HL-60 (cell line): ENCODE measurements at regions not wholly inside any gene's neighbourhood (a gene's known extent, or its start where the extent isn't known, plus 50 kb on each side); places are given as distances from the start of the nearest gene placed in this dataset.

Experiments
- DNase-seq, 2 experiments: peaks; one replicate each; pipeline ENCODE4 v3.0.0-alpha.2; 2010 to 2020; ENCODE audit warnings: low read depth in 1 of 2, low spot score in 1 of 2
- H3K27ac ChIP-seq: fragments of 250-450 bp; sonication (Bioruptor Pico); replicated peaks from 2 replicates; pipeline ENCODE4 v1.5.1; 2020; ENCODE audit warnings: mild to moderate bottlenecking, moderate library complexity
- H3K27me3 ChIP-seq: fragments of 250-450 bp; sonication (Bioruptor Pico); 2 replicates; pipeline ENCODE4 v1.5.1; 2021; ENCODE audit warnings: mild to moderate bottlenecking, moderate library complexity; ENCODE audit not compliant: insufficient read depth, poor library complexity, severe bottlenecking
- H3K4me3 ChIP-seq: replicated peaks from 2 replicates; pipeline ENCODE4 v1.5.1; 2011; ENCODE audit warnings: mild to moderate bottlenecking, control low read depth, low read length; ENCODE audit not compliant: insufficient read depth
- CTCF ChIP-seq: IDR thresholded peaks from one replicate; pipeline ENCODE4 v1.5.1; 2011; ENCODE audit warnings: low read length, control low read depth, inconsistent platforms; ENCODE audit not compliant: insufficient read depth
- GABPA ChIP-seq: IDR thresholded peaks from 2 replicates; pipeline ENCODE4 v1.6.1; 2012; ENCODE audit warnings: low read depth
- POLR2AphosphoS5 ChIP-seq: IDR thresholded peaks from 2 replicates; pipeline ENCODE4 v1.6.1; 2012; ENCODE audit warnings: low read depth
- SPI1 ChIP-seq: IDR thresholded peaks from 2 replicates; pipeline ENCODE4 v1.6.1; 2012; ENCODE audit warnings: low read depth, mild to moderate bottlenecking, borderline replicate concordance
- TF ChIP-seq, protein P1 (sequence below): IDR thresholded peaks from 2 replicates; pipeline ENCODE4 v1.6.1; 2012; ENCODE audit warnings: low read depth; ENCODE audit not compliant: insufficient replicate concordance

GRCh38 chr11:33520112-33520511 lies 180.5 kb downstream of the C11orf91 start:
- TF ChIP-seq GABPA (no peak), SPI1 (peak; percentile 54; the same call in 1 of the 2 replicates)

GRCh38 chr11:33515347-33515746 lies 185.3 kb downstream of the C11orf91 start:
- no peak overlapping the region for H3K4me3 ChIP-seq
- no peaks in the 10 kb centered on the region for H3K27me3 ChIP-seq
- H3K27ac ChIP-seq: no peak overlapping the region
- DNase-seq: no peak
- TF ChIP-seq GABPA: no peak
- no peak for TF ChIP-seq POLR2AphosphoS5
- TF ChIP-seq, protein P1, sequence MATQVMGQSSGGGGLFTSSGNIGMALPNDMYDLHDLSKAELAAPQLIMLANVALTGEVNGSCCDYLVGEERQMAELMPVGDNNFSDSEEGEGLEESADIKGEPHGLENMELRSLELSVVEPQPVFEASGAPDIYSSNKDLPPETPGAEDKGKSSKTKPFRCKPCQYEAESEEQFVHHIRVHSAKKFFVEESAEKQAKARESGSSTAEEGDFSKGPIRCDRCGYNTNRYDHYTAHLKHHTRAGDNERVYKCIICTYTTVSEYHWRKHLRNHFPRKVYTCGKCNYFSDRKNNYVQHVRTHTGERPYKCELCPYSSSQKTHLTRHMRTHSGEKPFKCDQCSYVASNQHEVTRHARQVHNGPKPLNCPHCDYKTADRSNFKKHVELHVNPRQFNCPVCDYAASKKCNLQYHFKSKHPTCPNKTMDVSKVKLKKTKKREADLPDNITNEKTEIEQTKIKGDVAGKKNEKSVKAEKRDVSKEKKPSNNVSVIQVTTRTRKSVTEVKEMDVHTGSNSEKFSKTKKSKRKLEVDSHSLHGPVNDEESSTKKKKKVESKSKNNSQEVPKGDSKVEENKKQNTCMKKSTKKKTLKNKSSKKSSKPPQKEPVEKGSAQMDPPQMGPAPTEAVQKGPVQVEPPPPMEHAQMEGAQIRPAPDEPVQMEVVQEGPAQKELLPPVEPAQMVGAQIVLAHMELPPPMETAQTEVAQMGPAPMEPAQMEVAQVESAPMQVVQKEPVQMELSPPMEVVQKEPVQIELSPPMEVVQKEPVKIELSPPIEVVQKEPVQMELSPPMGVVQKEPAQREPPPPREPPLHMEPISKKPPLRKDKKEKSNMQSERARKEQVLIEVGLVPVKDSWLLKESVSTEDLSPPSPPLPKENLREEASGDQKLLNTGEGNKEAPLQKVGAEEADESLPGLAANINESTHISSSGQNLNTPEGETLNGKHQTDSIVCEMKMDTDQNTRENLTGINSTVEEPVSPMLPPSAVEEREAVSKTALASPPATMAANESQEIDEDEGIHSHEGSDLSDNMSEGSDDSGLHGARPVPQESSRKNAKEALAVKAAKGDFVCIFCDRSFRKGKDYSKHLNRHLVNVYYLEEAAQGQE: no peak
- no peak for TF ChIP-seq SPI1
- no peak for TF ChIP-seq CTCF

More at GRCh38 chr11:33520112-33520511, 180.5 kb downstream of the C11orf91 start:
- DNase-seq: no peak
- H3K27ac ChIP-seq: no peak overlapping the region
- H3K27me3 ChIP-seq: peaks cover 3% of the 10 kb centered on the region
- no peak overlapping the region for H3K4me3 ChIP-seq

- Histone ChIP-seq H3K27me3 (no peaks in the 10 kb centered on the region), H3K27ac (no peak overlapping the region), H3K4me3 (no peak overlapping the region)
- TF ChIP-seq SPI1 (no peak), POLR2AphosphoS5 (no peak), GABPA (no peak), CTCF (no peak)
- TF ChIP-seq, protein P1: no peak
- no peak for DNase-seq
These were observed 186.3 kb downstream of the C11orf91 start for GRCh38 chr11:33514079-33514925.

- no peak overlapping the region for H3K4me3 ChIP-seq
- H3K27ac ChIP-seq: no peak overlapping the region
- TF ChIP-seq CTCF: no peak
- TF ChIP-seq GABPA: no peak
- TF ChIP-seq SPI1: no peak
- no peak for TF ChIP-seq POLR2AphosphoS5
- TF ChIP-seq, protein P1: no peak
- H3K27me3 ChIP-seq: no peaks in the 10 kb centered on the region
- DNase-seq: no peak
These were observed 191.0 kb downstream of the C11orf91 start for GRCh38 chr11:33509632-33510031.
